HT1080 (cell line): ENCODE measurements at regions not wholly inside any gene's neighbourhood (a gene's known extent, or its start where the extent isn't known, plus 50 kb on each side); places are given as distances from the start of the nearest gene placed in this dataset.

Source experiments
- DNase-seq: peaks from one replicate; pipeline ENCODE4 v3.0.0-alpha.2; 2015; ENCODE audit warnings: low read depth

DNA sequence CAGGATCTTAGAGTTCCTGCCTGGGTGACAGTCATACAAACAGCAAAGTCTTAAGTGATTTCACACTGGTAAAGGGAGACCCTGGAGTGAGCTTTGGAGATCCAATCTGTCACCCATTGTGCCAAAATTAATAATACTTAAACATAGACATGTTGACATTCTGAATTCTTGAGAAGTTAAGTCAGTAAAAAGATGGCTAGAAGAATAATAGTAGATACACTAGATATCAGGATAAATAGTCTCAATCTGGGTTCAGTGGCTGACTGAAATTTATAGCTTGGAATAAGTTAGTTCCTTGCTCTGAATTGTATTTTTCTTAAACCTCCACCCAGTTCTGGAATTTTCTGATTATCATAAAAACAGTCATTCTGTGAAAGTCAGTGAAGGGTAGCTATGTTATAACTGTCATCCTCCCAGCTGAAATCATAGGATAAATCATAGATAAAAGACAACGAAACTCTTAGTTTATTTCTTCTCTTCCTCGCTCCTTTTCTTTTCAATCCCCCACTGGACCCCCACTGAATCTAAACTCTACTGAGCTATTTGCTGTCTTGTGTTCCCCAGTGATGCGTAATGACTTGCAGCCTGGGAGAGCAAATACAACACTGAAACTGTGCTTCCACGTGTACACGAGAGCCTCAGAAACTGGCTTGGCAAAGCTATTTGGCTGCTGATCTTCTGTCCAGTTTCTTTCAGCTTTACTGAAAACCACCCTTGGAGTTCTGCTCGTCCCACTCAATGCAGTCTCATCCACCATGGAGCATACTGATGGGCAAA is 175.4 kb upstream of the TP63 start:
- no peak for DNase-seq

DNA sequence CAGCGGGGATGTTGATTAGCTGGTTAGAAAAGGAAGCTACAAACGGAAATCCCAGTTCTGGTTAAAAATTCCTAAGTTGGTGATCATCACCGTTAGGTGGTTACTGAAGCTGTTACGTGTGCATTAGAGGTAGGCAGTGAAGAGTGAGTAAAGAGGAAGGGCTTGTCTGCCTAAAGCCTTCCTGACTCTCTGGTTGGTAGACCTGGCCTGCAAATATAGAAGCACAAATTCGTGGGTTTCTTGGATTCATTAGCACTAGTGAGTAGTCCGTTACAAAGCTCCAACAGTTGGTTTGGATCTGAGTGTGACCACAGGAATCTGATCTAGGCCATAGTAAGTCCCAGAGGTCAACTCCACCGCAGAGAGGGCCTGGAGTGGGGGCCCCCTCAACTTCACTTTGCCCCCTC is 174.0 kb upstream of the TP63 start:
- DNase-seq, result peak; percentile 97

GRCh38 chr3:189457631-189458412 is 173.4 kb upstream of the TP63 start:
- DNase-seq, result no peak

DNA sequence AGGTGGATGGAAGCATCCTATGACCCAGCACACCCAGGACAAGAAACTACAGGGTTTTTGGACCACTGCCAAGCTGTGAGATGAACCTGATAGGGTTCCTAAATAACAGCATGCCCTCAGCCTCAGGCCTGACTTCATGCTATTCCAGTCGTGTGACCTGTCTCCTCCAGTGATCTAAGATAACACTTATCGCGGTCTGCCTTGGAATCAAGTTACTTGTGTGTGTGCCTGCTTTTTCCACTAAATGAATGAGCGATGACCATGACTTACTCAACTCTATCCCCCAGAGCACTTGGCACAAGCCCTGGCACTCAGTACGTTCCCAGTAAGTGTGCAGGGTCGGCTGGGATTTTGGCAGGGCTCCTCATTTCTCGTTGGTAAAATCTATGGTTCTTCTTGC is 172.7 kb upstream of the TP63 start:
- DNase-seq, result peak; percentile 10

DNA sequence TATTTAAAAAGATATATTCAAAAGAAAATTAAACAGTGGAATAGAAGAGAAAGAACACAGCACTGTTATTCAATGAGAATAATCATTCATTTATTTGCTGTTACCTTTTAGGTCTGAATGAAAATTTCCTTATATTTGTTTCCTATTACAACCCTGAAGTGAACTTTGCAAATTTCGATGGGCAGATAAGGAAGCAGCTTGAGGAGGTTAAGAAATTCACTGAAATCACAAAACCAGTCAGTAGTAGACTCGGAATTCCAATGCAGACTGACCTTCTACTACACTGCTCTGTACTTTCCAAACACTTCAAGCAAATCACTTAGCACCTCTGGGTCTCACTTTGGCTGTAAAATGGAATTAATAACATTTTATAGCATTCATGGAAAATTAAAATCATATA is 172.0 kb upstream of the TP63 start:
- DNase-seq, result no peak

GRCh38 chr3:189460511-189460910 is 170.7 kb upstream of the TP63 start:
- no peak for DNase-seq

DNA sequence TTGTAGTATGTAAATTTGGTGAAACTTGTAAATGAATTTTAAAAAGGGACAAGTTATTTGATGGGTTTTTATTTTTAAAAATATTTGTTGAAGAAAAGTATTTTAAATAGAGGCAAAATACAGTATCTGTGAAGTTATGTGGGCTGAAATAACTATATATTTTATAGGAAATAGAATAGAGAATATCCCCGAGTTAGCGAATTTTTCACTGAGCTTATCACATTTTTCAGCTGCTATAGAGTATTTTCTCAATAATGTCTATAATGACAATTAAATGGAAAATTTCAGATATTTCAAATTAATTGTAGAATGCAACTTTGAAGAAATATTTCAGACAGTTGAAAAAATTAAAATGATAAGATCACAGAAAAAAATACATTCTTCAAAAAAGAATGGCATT is 166.4 kb upstream of the TP63 start:
- DNase-seq, result no peak

DNA sequence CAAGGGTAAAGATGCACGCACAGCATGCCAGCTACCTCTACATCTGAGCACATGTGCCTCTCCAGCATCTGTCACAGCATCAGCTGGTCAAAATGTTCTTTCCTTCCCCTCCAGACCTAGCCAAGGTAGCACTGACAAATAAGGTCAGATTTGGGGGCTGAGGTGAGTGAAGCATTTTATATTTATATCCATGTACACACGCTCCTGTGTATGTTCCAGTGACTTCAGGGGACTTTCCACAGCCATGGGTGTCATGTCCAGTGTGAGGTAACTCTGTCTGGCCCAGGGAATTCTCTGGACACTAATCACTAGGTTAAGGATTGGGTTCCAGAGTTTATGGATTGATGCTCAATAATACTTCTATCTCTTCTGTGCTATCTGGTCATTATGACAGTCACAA is 165.2 kb upstream of the TP63 start:
- no peak for DNase-seq

DNA sequence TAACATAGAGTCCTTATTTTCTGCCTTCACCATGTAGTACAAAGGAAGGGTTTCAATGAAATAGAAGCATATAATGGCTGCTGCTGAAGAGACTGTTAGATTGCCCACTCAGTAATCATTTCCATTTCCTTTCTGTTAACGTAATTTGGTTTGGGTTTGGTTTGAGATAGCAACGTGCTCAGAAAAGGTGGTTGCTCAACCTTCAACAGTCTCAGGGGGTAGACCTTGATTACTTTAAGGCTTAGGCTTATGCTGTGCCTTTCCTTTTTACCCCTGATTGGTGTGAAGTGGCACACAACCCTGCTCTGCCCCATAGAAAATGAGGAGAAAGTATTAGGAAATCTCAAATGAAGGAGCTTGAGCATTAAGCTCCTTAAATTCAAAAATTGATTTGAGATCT is 163.7 kb upstream of the TP63 start:
- DNase-seq, result no peak

- no peak for DNase-seq
Measured at GRCh38 chr3:189474944-189475343, 156.2 kb upstream of the TP63 start.

GRCh38 chr3:189477614-189478013 is 153.6 kb upstream of the TP63 start:
- DNase-seq, result no peak

DNA sequence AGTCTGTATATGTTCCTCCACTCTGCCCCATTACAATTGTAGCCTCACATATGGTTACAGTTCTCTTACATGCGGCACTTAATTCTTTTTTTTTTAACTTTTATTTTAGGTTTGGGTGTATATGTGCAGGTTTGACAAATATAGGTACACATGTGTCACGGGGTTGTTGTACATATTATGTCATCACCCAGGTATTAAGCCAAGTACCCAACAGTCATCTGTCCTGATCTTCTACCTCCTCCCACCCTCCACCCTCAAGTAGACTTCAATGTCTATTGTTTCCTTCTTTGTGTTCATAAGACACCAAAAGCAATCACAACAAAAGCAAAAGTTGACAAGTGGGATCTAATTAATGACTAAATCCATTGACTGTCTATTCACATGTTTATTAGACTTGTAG is 144.6 kb upstream of the TP63 start:
- no peak for DNase-seq

DNA sequence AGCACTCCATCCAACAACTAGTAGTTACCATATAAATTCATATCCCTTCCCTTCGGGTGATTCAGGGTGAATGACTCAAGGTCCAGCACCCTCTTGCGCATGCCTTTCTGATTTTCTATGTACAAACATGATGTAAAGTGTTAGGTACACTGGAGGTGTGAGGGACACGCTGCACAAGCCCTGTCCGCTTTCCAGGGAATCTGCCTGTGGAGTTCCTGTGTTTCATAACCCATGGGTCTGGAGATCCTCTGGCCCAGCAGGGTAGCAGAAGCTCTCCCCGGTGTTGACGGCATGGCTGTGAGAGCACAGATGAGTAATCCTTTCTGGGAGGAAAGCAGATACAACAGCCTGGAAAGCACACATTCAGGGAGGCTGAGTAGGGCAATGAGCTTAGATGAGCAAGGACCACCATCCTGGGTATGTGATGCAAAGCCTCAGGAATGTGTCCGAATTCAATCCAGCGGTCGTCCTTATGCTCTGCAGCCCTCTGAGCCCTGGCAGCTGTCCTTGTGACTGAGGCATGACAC is 142.9 kb upstream of the TP63 start:
- DNase-seq, result peak; percentile 93

GRCh38 chr3:189490337-189490736 is 140.9 kb upstream of the TP63 start:
- DNase-seq, result no peak

DNA sequence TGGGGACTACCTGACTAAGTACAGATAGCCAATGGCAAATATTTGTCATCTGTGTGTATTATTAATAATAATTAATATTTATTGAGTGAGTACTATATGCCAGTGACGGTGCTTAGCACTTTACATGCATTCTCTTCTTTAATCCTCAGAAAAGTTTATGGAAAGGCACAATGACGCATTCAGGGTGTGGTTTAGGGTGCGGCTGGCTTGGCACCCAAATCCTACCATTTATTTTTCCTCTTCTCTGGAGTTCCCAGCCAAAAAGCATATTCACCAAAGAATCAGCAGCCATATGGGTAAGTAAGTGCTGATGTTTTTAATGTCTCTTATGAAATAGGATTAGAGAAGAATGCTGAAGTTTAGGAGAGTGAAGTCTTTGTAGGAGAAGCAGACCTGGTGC is 140.4 kb upstream of the TP63 start:
- peak; percentile 32 for DNase-seq

- DNase-seq, result no peak
Measured at GRCh38 chr3:189491831-189492230, 139.4 kb upstream of the TP63 start.

DNA sequence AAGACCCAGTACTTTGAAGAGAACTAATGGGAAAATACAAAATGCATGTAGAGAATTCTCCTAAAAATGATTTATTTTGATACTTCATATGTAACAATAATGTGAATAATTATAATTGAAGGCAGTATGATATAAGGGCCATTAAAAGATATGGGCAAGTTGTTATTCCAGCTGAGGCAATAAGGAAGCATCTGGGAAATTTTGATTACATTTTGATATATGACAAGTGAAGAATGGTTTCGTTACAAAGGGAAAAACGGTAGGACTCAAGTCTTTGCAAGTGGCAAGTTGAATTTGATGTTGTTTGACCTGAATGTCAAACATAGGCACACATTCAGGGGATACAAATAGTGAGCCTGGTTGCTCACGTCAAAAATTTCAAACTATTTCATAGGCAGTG is 137.9 kb upstream of the TP63 start:
- DNase-seq, result no peak

GRCh38 chr3:189494632-189495031 is 136.6 kb upstream of the TP63 start:
- no peak for DNase-seq

GRCh38 chr3:189496375-189497138 is 134.6 kb upstream of the TP63 start:
- DNase-seq, result no peak

- DNase-seq, result no peak
Measured at GRCh38 chr3:189498995-189499704, 132.0 kb upstream of the TP63 start.

DNA sequence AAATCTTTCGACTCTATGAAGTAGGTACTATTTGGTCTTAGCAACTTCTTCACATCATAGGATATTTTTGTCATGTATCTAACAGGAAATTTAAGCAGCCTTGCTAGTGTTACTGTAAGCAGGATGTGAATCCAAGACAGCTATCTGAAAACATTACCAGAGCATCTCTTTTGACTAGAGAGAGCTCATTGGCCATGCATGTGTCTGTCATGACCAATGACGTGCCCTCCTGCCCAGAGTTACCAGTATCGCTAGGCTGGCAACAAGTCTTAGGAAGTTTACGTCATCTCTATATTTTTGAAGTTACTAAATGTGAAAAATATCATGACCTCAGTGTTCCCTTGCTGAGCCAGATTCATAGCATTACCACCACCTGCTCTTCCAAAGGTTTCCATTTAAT is 130.9 kb upstream of the TP63 start:
- DNase-seq, result no peak
